Hepatocyte (in vitro differentiated cells): ENCODE measurements at regions not wholly inside any gene's neighbourhood (a gene's known extent, or its start where the extent isn't known, plus 50 kb on each side); places are given as distances from the start of the nearest gene placed in this dataset.
"Not testable (repeated sequence)": the region's sequence is repeated elsewhere in the genome, so short reads cannot be mapped to it uniquely, and the experiment has no call there.

Experiments used
- DNase-seq: peaks from one replicate; pipeline ENCODE4 v3.0.0-alpha.2; 2016; ENCODE audit warnings: low spot score
- H2AFZ ChIP-seq: fragments of 200-600 bp; sonication (generic); 2 replicates; pipeline ENCODE4 v1.6.0; 2016; ENCODE audit warnings: antibody characterized with exemption, mild to moderate bottlenecking
- H3K27ac ChIP-seq: fragments of 200-600 bp; sonication (generic); 2 replicates; pipeline ENCODE4 v1.5.1; 2016; ENCODE audit warnings: mild to moderate bottlenecking
- H3K27me3 ChIP-seq: fragments of 200-600 bp; sonication (generic); 2 replicates; pipeline ENCODE4 v1.6.1; 2016
- H3K36me3 ChIP-seq: fragments of 200-600 bp; sonication (generic); replicated peaks from 2 replicates; pipeline ENCODE4 v1.5.1; 2016; ENCODE audit warnings: low read depth; ENCODE audit not compliant: insufficient read depth
- H3K4me1 ChIP-seq: fragments of 200-600 bp; sonication (generic); 2 replicates; pipeline ENCODE4 v1.5.1; 2016; ENCODE audit warnings: mild to moderate bottlenecking, moderate library complexity; ENCODE audit not compliant: insufficient read depth
- H3K4me2 ChIP-seq: fragments of 200-600 bp; sonication (generic); 2 replicates; pipeline ENCODE4 v1.6.0; 2016
- H3K4me3 ChIP-seq: fragments of 200-600 bp; sonication (generic); 2 replicates; pipeline ENCODE4 v1.5.1; 2016; ENCODE audit warnings: mild to moderate bottlenecking
- H3K79me2 ChIP-seq: fragments of 200-600 bp; sonication (generic); 2 replicates; pipeline ENCODE4 v1.6.0; 2017; ENCODE audit warnings: mild to moderate bottlenecking
- H3K9me2 ChIP-seq: fragments of 200-600 bp; sonication (generic); replicated peaks from 2 replicates; pipeline ENCODE4 v1.6.0; 2017; ENCODE audit warnings: mild to moderate bottlenecking; ENCODE audit not compliant: insufficient read depth
- H3K9me3 ChIP-seq: fragments of 200-600 bp; sonication (generic); 2 replicates; pipeline ENCODE4 v1.5.1; 2016; ENCODE audit warnings: low read depth, mild to moderate bottlenecking
- H4K20me1 ChIP-seq: fragments of 200-600 bp; sonication (generic); 2 replicates; pipeline ENCODE4 v1.6.0; 2016; ENCODE audit warnings: mild to moderate bottlenecking; ENCODE audit not compliant: insufficient read depth, poor library complexity, severe bottlenecking
- CTCF ChIP-seq: fragments of 200-600 bp; sonication (generic); IDR thresholded peaks from 2 replicates; pipeline ENCODE4 v1.5.1; 2016; ENCODE audit warnings: antibody characterized with exemption, mild to moderate bottlenecking; ENCODE audit not compliant: poor library complexity
- EZH2 ChIP-seq: fragments of 200-600 bp; sonication (generic); IDR thresholded peaks from 2 replicates; pipeline ENCODE4 v1.6.1; 2016; ENCODE audit warnings: antibody characterized with exemption, mild to moderate bottlenecking, borderline replicate concordance
- EZH2phosphoT487 ChIP-seq: fragments of 200-600 bp; sonication (generic); IDR thresholded peaks from one replicate; pipeline ENCODE4 v1.6.1; 2018; ENCODE audit warnings: antibody characterized with exemption, mild to moderate bottlenecking, low read depth, moderate library complexity; ENCODE audit not compliant: unreplicated experiment, severe bottlenecking
- WGBS: methylation state at CpG from one replicate; pipeline ENCODE4 v1.1.6; 2016; ENCODE audit warnings: low lambda C conversion rate; ENCODE audit errors: missing lambda C conversion rate; 5-methylcytosine and 5-hydroxymethylcytosine counted together

- Histone ChIP-seq H3K9me3 (no peaks in the 10 kb centered on the region), H3K4me1 (no peaks in the 10 kb centered on the region), H3K79me2 (no peaks in the 10 kb centered on the region), H3K4me3 (no peak overlapping the region), H3K27me3 (no peaks in the 10 kb centered on the region), H3K27ac (no peak overlapping the region), H4K20me1 (no peaks in the 10 kb centered on the region), H2AFZ (no peak overlapping the region), H3K9me2 (no peaks in the 10 kb centered on the region), H3K4me2 (no peak overlapping the region), H3K36me3 (no peaks in the 10 kb centered on the region)
- DNase-seq: no peak
- no peak for TF ChIP-seq EZH2phosphoT487
- TF ChIP-seq EZH2: no peak
- TF ChIP-seq CTCF: no peak
- 89% methylated on average over 4 of the region's 4 CpGs for WGBS
Observed at GRCh38 chr1:55773211-55773940, 558.2 kb upstream of the USP24 start.

GRCh38 chr1:55768327-55768952, 553.3 kb upstream of the USP24 start:
- H3K4me2 ChIP-seq: no peak overlapping the region
- H3K79me2 ChIP-seq: no peaks in the 10 kb centered on the region
- no peak for TF ChIP-seq CTCF
- no peak for TF ChIP-seq EZH2
- TF ChIP-seq EZH2phosphoT487: no peak
- 74% methylated on average over 1 of the region's 1 CpG for WGBS
- no peak overlapping the region for H3K27ac ChIP-seq
- H3K36me3 ChIP-seq: no peaks in the 10 kb centered on the region
- no peak overlapping the region for H2AFZ ChIP-seq
- H3K27me3 ChIP-seq: no peaks in the 10 kb centered on the region
- no peaks in the 10 kb centered on the region for H3K9me3 ChIP-seq
- no peak overlapping the region for H3K4me3 ChIP-seq
- no peaks in the 10 kb centered on the region for H3K9me2 ChIP-seq
- DNase-seq: no peak
- no peaks in the 10 kb centered on the region for H4K20me1 ChIP-seq
- H3K4me1 ChIP-seq: no peaks in the 10 kb centered on the region

DNA sequence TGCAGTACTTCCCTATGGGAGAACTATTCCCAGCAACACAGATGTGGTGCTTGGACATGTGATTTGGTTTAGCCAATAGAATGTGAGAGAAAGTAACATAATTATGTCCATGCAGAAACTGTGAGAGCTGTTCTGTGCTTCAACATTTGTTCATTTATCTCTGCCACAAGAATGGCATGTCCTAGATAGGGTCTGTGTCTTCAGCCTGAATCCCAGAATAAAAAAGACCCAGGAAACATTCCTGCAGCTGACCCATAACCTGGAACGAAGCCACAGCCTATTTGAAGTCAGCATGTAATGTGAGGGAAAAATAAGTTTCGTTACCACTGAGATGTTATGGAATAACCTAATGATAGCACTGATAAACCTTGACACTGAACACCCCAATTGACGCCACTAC, 552.0 kb upstream of the USP24 start:
- Histone ChIP-seq H3K4me3 (no peak overlapping the region), H3K79me2 (no peaks in the 10 kb centered on the region), H3K4me1 (no peaks in the 10 kb centered on the region), H3K27ac (no peak overlapping the region), H2AFZ (no peak overlapping the region), H4K20me1 (no peaks in the 10 kb centered on the region), H3K36me3 (no peaks in the 10 kb centered on the region), H3K27me3 (no peaks in the 10 kb centered on the region), H3K9me2 (no peaks in the 10 kb centered on the region), H3K9me3 (no peaks in the 10 kb centered on the region), H3K4me2 (no peak overlapping the region)
- TF ChIP-seq EZH2phosphoT487 (no peak), EZH2 (no peak), CTCF (no peak)
- DNase-seq: no peak
- WGBS: 94% methylated on average over 3 of the region's 3 CpGs

DNA sequence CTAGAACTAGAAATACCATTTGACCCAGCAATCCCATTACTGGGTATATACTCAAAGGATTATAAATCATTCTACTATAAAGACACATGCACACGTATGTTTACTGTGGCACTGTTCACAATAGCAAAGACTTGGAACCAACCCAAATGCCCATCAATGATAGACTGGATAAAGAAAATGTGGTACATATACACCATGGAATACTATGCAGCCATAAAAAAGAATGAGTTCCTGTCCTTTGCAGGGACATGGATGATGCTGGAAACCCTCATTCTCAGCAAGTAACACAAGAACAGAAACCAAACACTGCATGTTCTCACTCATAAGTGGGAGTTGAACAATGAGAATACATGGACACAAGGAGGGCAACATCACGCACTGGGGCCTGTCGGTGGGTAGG, 550.3 kb upstream of the USP24 start:
- not testable (repeated sequence) for H3K4me2 ChIP-seq, H3K27me3 ChIP-seq, H2AFZ ChIP-seq, H3K36me3 ChIP-seq, DNase-seq, H4K20me1 ChIP-seq, H3K9me2 ChIP-seq, H3K9me3 ChIP-seq, H3K79me2 ChIP-seq, H3K4me1 ChIP-seq, H3K27ac ChIP-seq, H3K4me3 ChIP-seq
- WGBS: 95% methylated on average over 3 of the region's 3 CpGs
